Activated T-helper 2 cell treated with anti-CD3 and anti-CD28 coated beads, Interferon-gamma antibody, Interleukin-2, Interleukin-4, amounts not matched to agents 10 μg/mL and 5 μg/mL and 100 μg/mL, durations not matched to agents 14 hours and 24 hours and 36 hours (primary cell): ENCODE measurements at regions not wholly inside any gene's neighbourhood (a gene's known extent, or its start where the extent isn't known, plus 50 kb on each side); places are given as distances from the start of the nearest gene placed in this dataset.

Source experiments
- DNase-seq: peaks from one replicate; pipeline ENCODE4 v3.0.0; 2021; ENCODE audit warnings: low spot score
- H3K27ac Mint-ChIP-seq: one replicate; pipeline ENCODE4 v1.8.0; 2021; ENCODE audit warnings: mixed read lengths
- H3K27me3 Mint-ChIP-seq: one replicate; pipeline ENCODE4 v1.8.0; 2021; ENCODE audit warnings: low read depth, mixed read lengths
- H3K36me3 Mint-ChIP-seq: one replicate; pipeline ENCODE4 v1.8.0; 2021; ENCODE audit warnings: low read depth, mixed read lengths
- H3K4me1 Mint-ChIP-seq: one replicate; pipeline ENCODE4 v1.8.0; 2021; ENCODE audit warnings: low read depth, mixed read lengths
- H3K4me3 Mint-ChIP-seq: one replicate; pipeline ENCODE4 v1.8.0; 2021; ENCODE audit warnings: low read depth, mild to moderate bottlenecking, moderate library complexity, mixed read lengths
- H3K9me3 Mint-ChIP-seq: one replicate; pipeline ENCODE4 v1.8.0; 2021; ENCODE audit warnings: mixed read lengths
- intact Hi-C: fragments of 100-400 bp; cut with micrococcal nuclease; formaldehyde crosslinking; loops from one replicate; pipeline ENCODE4 v1.15.1; 2023

GRCh38 chr20:54714817-54715216, 239.4 kb downstream of the DOK5 start:
- no peaks in the 10 kb centered on the region for H3K36me3 Mint-ChIP-seq
- intact Hi-C loops, result no loop called here
- H3K4me3 Mint-ChIP-seq, result no peak overlapping the region
- H3K4me1 Mint-ChIP-seq, result no peaks in the 10 kb centered on the region
- H3K27me3 Mint-ChIP-seq, result no peaks in the 10 kb centered on the region
- no peak overlapping the region for H3K27ac Mint-ChIP-seq
- no peak for DNase-seq
- no peaks in the 10 kb centered on the region for H3K9me3 Mint-ChIP-seq

- intact Hi-C loops, result no loop called here
- H3K9me3 Mint-ChIP-seq, result no peaks in the 10 kb centered on the region
- H3K4me1 Mint-ChIP-seq, result no peaks in the 10 kb centered on the region
- H3K27ac Mint-ChIP-seq, result no peak overlapping the region
- H3K36me3 Mint-ChIP-seq, result no peaks in the 10 kb centered on the region
- H3K27me3 Mint-ChIP-seq, result no peaks in the 10 kb centered on the region
- no peak overlapping the region for H3K4me3 Mint-ChIP-seq
- DNase-seq, result no peak
Observed at GRCh38 chr20:54713727-54714126, 238.3 kb downstream of the DOK5 start.

- Mint-ChIP-seq H3K36me3 (no peaks in the 10 kb centered on the region), H3K27me3 (no peaks in the 10 kb centered on the region), H3K27ac (no peak overlapping the region), H3K4me3 (no peak overlapping the region), H3K9me3 (no peaks in the 10 kb centered on the region), H3K4me1 (no peaks in the 10 kb centered on the region)
- intact Hi-C loops, result no loop called here
- no peak for DNase-seq
Observed at GRCh38 chr20:54711071-54711470, 235.7 kb downstream of the DOK5 start.

GRCh38 chr20:54710341-54710740, 234.9 kb downstream of the DOK5 start:
- H3K9me3 Mint-ChIP-seq, result no peaks in the 10 kb centered on the region
- H3K4me3 Mint-ChIP-seq, result no peak overlapping the region
- no peaks in the 10 kb centered on the region for H3K4me1 Mint-ChIP-seq
- H3K27me3 Mint-ChIP-seq, result no peaks in the 10 kb centered on the region
- DNase-seq, result no peak
- no peaks in the 10 kb centered on the region for H3K36me3 Mint-ChIP-seq
- H3K27ac Mint-ChIP-seq, result no peak overlapping the region
- intact Hi-C loops, result no loop called here

DNA sequence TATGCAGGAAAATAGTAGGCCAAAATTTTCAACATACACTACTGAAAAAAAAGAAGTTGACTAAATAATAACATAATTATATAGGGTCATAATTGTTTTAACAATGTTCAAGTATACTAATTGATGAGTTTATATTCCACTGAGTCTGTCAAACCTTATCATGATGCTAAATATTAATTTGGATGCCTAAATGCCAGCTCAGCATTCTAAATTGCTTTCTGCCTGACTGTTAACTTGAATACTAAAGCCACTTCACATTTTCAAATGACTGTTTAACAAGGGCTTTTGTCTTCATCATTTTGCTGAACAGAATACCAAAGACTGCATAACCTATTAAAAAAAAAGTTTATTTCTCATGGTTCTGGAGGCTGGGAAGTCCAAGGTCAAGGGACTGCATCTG, 232.8 kb downstream of the DOK5 start:
- intact Hi-C loops, result no loop called here
- H3K4me1 Mint-ChIP-seq, result no peaks in the 10 kb centered on the region
- H3K9me3 Mint-ChIP-seq, result no peaks in the 10 kb centered on the region
- no peak overlapping the region for H3K4me3 Mint-ChIP-seq
- H3K27ac Mint-ChIP-seq, result no peak overlapping the region
- no peak for DNase-seq
- H3K27me3 Mint-ChIP-seq, result no peaks in the 10 kb centered on the region
- no peaks in the 10 kb centered on the region for H3K36me3 Mint-ChIP-seq

DNA sequence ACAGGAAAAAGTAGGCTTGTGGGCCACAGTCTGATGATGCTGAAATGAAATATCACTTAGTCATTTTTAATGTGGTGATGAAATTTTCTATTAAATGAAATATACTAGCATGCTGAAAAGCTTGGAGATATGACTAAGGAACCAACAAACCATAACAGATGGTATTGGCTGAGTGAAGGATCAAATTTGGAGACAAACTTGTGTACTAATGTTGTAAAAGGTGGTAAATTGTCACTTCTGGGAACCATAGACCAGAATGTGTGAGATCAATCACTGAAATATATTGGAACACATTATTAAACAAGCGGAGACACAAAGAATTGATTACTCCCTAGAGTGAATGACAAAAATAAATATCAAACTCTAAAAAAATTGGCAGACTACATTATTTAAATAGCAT, 232.4 kb downstream of the DOK5 start:
- DNase-seq, result no peak
- Mint-ChIP-seq H3K27ac (no peak overlapping the region), H3K4me3 (no peak overlapping the region), H3K27me3 (no peaks in the 10 kb centered on the region), H3K36me3 (no peaks in the 10 kb centered on the region), H3K4me1 (no peaks in the 10 kb centered on the region), H3K9me3 (no peaks in the 10 kb centered on the region)
- intact Hi-C loops, result no loop called here

- no peaks in the 10 kb centered on the region for H3K36me3 Mint-ChIP-seq
- intact Hi-C loops, result no loop called here
- H3K27me3 Mint-ChIP-seq, result no peaks in the 10 kb centered on the region
- H3K27ac Mint-ChIP-seq, result no peak overlapping the region
- H3K9me3 Mint-ChIP-seq, result no peaks in the 10 kb centered on the region
- DNase-seq, result no peak
- no peaks in the 10 kb centered on the region for H3K4me1 Mint-ChIP-seq
- H3K4me3 Mint-ChIP-seq, result no peak overlapping the region
Observed at GRCh38 chr20:54706581-54706980, 231.2 kb downstream of the DOK5 start.

DNA sequence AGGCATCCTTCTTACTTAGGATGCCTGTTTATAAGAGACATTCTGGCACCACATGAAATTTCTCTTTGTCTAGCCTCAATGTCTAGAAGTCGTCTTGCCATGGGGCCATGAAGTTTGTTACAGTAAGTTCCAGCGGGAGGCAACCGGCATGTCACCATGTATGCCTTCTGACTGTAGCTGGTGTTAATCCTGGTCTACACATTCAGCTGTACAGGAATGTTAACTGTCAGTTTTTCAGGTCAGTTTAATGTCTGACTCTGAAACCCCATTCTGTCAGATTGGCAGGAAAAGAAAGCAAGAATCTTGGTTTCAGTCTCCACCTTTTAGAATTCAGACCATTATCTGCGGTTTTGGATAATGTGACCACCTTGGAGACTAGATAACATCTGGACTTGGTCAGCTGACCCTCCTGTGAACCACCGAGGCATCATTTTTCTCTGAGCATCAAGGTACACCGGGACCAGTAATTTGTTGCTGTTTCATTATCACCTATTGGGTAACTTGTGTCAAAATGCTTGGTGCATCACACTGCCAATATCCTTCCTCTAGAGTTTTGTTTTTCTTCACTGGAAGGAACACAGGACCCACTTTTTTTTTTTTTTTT, 228.7 kb downstream of the DOK5 start:
- Mint-ChIP-seq H3K4me1 (no peaks in the 10 kb centered on the region), H3K27ac (no peak overlapping the region), H3K9me3 (no peaks in the 10 kb centered on the region), H3K27me3 (no peaks in the 10 kb centered on the region), H3K4me3 (no peak overlapping the region), H3K36me3 (no peaks in the 10 kb centered on the region)
- intact Hi-C loops, result no loop called here
- no peak for DNase-seq
